GM12878 (cell line): ENCODE measurements at regions not wholly inside any gene's neighbourhood (a gene's known extent, or its start where the extent isn't known, plus 50 kb on each side); places are given as distances from the start of the nearest gene placed in this dataset.

ENCODE experiments used
- ATAC-seq: fragments of 200-7000 bp; cut with Tn5 transposase; 3 replicates; pipeline ENCODE4 v1.9.1; 2020; ENCODE audit warnings: mild to moderate bottlenecking, moderate library complexity
- BruUV-seq: library from RNA; stranded (reverse); fragments of 400-500 nt; replicated peaks from 2 replicates; lab custom pipeline; 2021; lab: Mats Ljungman, UMichigan
- CTCF ChIA-PET: fragments of 300-600 bp; sonication (Branson Sonifier 250); formaldehyde crosslinking; extraction: SDS; loops from one replicate; lab custom pipeline; 2021; ENCODE audit warnings: inconsistent platforms; lab: Yijun Ruan, JAX
- POLR2A ChIA-PET: fragments of 350-600 bp; formaldehyde crosslinking; extraction: SDS; loops from one replicate; lab custom pipeline; 2021; ENCODE audit warnings: inconsistent platforms; lab: Charles Lee
- RAD21 ChIA-PET: fragments of 300-600 bp; sonication (Branson Sonifier 250); formaldehyde crosslinking; loops from one replicate; lab custom pipeline; 2023; ENCODE audit warnings: antibody characterized with exemption; ENCODE audit not compliant: unreplicated experiment; lab: Charles Lee
- SMC1A ChIA-PET: fragments of 300-600 bp; sonication (Branson Sonifier 250); formaldehyde crosslinking; loops from one replicate; lab custom pipeline; 2023; ENCODE audit not compliant: unreplicated experiment, uncharacterized antibody; lab: Charles Lee
- DNase-seq: peaks from one replicate; pipeline ENCODE4 v3.0.0-alpha.2; 2011; ENCODE audit warnings: low read depth, low spot score
- FAIRE-seq: peaks from 3 replicates; lab custom pipeline; 2011; peaks lifted over from hg19 to GRCh38; lab: Jason Lieb, UNC
- H2AFZ ChIP-seq: 2 replicates; pipeline ENCODE4 v1.6.0; 2011; ENCODE audit warnings: low read depth, low read length, control low read depth; ENCODE audit not compliant: control insufficient read depth
- H3K27ac ChIP-seq: 2 replicates; pipeline ENCODE4 v1.5.1; 2011; ENCODE audit warnings: control low read depth; ENCODE audit not compliant: control insufficient read depth, insufficient read depth
- H3K27me3 ChIP-seq, 2 experiments: replicated peaks in 1 of 2; 2 replicates each; pipeline versions ENCODE4 v1.6.0 to v1.6.1; 2011; ENCODE audit warnings: low read length in 1 of 2; ENCODE audit not compliant: control insufficient read depth in 2 of 2, insufficient read depth in 2 of 2
- H3K36me3 ChIP-seq, 2 experiments: 2 replicates each; pipeline ENCODE4 v1.5.1; 2011; ENCODE audit warnings: low read length in 1 of 2; ENCODE audit not compliant: control insufficient read depth in 2 of 2, insufficient read depth in 2 of 2
- H3K4me1 ChIP-seq: 2 replicates; pipeline ENCODE4 v1.6.1; 2011; ENCODE audit warnings: mild to moderate bottlenecking, low read length, moderate library complexity, mixed read lengths; ENCODE audit not compliant: control insufficient read depth, insufficient read depth
- H3K4me2 ChIP-seq: 2 replicates; pipeline ENCODE4 v1.6.0; 2011; ENCODE audit warnings: control low read depth; ENCODE audit not compliant: control insufficient read depth, insufficient read depth
- H3K4me3 ChIP-seq: fragments of 200-600 bp; sonication (generic); 2 replicates; pipeline ENCODE4 v1.5.1; 2016
- H3K79me2 ChIP-seq: 2 replicates; pipeline ENCODE4 v1.6.0; 2011; ENCODE audit warnings: low read length; ENCODE audit not compliant: control insufficient read depth, insufficient read depth
- H3K9ac ChIP-seq: 2 replicates; pipeline ENCODE4 v1.8.0; 2011; ENCODE audit warnings: low read length, control low read depth, mixed read lengths; ENCODE audit not compliant: control insufficient read depth, insufficient read depth
- H3K9me3 ChIP-seq: replicated peaks from 3 replicates; pipeline ENCODE4 v1.5.1; 2011; ENCODE audit warnings: mild to moderate bottlenecking, low read length; ENCODE audit not compliant: control insufficient read depth, insufficient read depth
- H4K20me1 ChIP-seq: 2 replicates; pipeline ENCODE4 v1.6.0; 2011; ENCODE audit not compliant: control insufficient read depth, insufficient read depth
- ATF2 ChIP-seq: IDR thresholded peaks from 2 replicates; pipeline ENCODE4 v1.6.1; 2012; ENCODE audit warnings: low read length, inconsistent platforms
- BACH1 ChIP-seq: fragments of 450-650 bp; IDR thresholded peaks from 2 replicates; pipeline ENCODE4 v1.6.1; 2017; ENCODE audit warnings: mild to moderate bottlenecking, borderline replicate concordance
- CREM ChIP-seq: IDR thresholded peaks from 2 replicates; pipeline ENCODE4 v1.6.1; 2014; ENCODE audit warnings: antibody characterized with exemption, low read depth
- NBN ChIP-seq: fragments of 450-650 bp; IDR thresholded peaks from 2 replicates; pipeline ENCODE4 v1.6.1; 2016
- STAT1 ChIP-seq: fragments of 450-650 bp; conservative IDR thresholded peaks from 2 replicates; pipeline ENCODE4 v1.6.1; 2014; ENCODE audit warnings: antibody characterized with exemption, mild to moderate bottlenecking
- SUPT20H ChIP-seq: IDR thresholded peaks from 2 replicates; pipeline ENCODE4 v1.6.1; 2011; ENCODE audit warnings: low read depth, mild to moderate bottlenecking, low read length, moderate library complexity, borderline replicate concordance; ENCODE audit not compliant: control insufficient read depth
- WRNIP1 ChIP-seq: IDR thresholded peaks from 2 replicates; pipeline ENCODE4 v1.6.1; 2011; ENCODE audit warnings: low read depth, low read length, improper control_type of control experiment, borderline replicate concordance
- ZBTB11 ChIP-seq: fragments of 450-650 bp; formaldehyde crosslinking; IDR thresholded peaks from 2 replicates; pipeline ENCODE4 v1.5.0; 2022; ENCODE audit warnings: mild to moderate bottlenecking, missing genetic modification characterization
- ZBTB40 ChIP-seq: fragments of 450-650 bp; IDR thresholded peaks from 2 replicates; pipeline ENCODE4 v1.6.1; 2016; ENCODE audit warnings: mild to moderate bottlenecking, moderate library complexity, borderline replicate concordance
- WGBS: methylation state at CpG from one replicate; pipeline ENCODE4 v1.1.6; 2016; ENCODE audit warnings: low lambda C conversion rate; ENCODE audit not compliant: insufficient replicate concordance, insufficient coverage; ENCODE audit errors: missing lambda C conversion rate; 5-methylcytosine and 5-hydroxymethylcytosine counted together
- in situ Hi-C: fragments of 300-500 bp; cut with MboI; formaldehyde crosslinking; loops from 9 replicates; pipeline ENCODE4 v1.14.3; 2018; ENCODE audit warnings: mixed read lengths
- intact Hi-C: fragments of 100-400 bp; cut with micrococcal nuclease; formaldehyde crosslinking; loops from one replicate; pipeline ENCODE4 v1.14.2; 2022; ENCODE audit not compliant: unreplicated experiment

- TF ChIP-seq ZBTB11 (CRISPR knock-in tag) (no peak), STAT1 (no peak), BACH1 (no peak), NBN (no peak), ATF2 (no peak)
Measured at GRCh38 chr22:19655399-19655798, 58.9 kb upstream of the SEPTIN5 start (continued).

- WGBS: 59% methylated on average over 21 of the region's 21 CpGs
- no peak overlapping the region for H2AFZ ChIP-seq
- no peak for FAIRE-seq
Measured at GRCh38 chr22:19656541-19657251, 57.6 kb upstream of the SEPTIN5 start.

More at GRCh38 chr22:19656541-19657251, 57.6 kb upstream of the SEPTIN5 start:
- no peaks in the 10 kb centered on the region for H4K20me1 ChIP-seq
- CTCF ChIA-PET: no interaction called here
- RAD21 ChIA-PET: no interaction called here
- TF ChIP-seq ZBTB40: no peak
- no peak for TF ChIP-seq SUPT20H
- no peak for TF ChIP-seq CREM
- no peak for TF ChIP-seq WRNIP1
- no peaks in the 10 kb centered on the region for H3K4me1 ChIP-seq
- intact Hi-C loops: no loop called here
- no peak for DNase-seq
- no TSS peak for BruUV-seq
- no peak overlapping the region for H3K4me3 ChIP-seq
- no peak overlapping the region for H3K9ac ChIP-seq
- in situ Hi-C loops: no loop called here
- no peak overlapping the region for H3K4me2 ChIP-seq
- H3K9me3 ChIP-seq: no peaks in the 10 kb centered on the region
- H3K79me2 ChIP-seq: no peaks in the 10 kb centered on the region
- SMC1A ChIA-PET: no interaction called here
- no peak overlapping the region for H3K27ac ChIP-seq
- POLR2A ChIA-PET: no interaction called here
- no peaks in the 10 kb centered on the region for H3K36me3 ChIP-seq
- no peak for ATAC-seq
- no peaks in the 10 kb centered on the region for H3K27me3 ChIP-seq
